Neural progenitor cell (in vitro differentiated cells): ENCODE measurements at regions not wholly inside any gene's neighbourhood (a gene's known extent, or its start where the extent isn't known, plus 50 kb on each side); places are given as distances from the start of the nearest gene placed in this dataset.

Experiments used
- EZH2 ChIP-seq: fragments of 200-600 bp; sonication (generic); IDR thresholded peaks from 2 replicates; pipeline ENCODE4 v1.6.1; 2017; ENCODE audit warnings: antibody characterized with exemption, mild to moderate bottlenecking, moderate library complexity
- EZH2phosphoT487 ChIP-seq: fragments of 200-600 bp; sonication (generic); IDR thresholded peaks from 2 replicates; pipeline ENCODE4 v1.6.1; 2017; ENCODE audit warnings: antibody characterized with exemption
- TF ChIP-seq, protein P1 (sequence below): fragments of 200-600 bp; sonication (generic); IDR thresholded peaks from 2 replicates; pipeline ENCODE4 v1.5.1; 2017; ENCODE audit warnings: antibody characterized with exemption, mild to moderate bottlenecking

DNA sequence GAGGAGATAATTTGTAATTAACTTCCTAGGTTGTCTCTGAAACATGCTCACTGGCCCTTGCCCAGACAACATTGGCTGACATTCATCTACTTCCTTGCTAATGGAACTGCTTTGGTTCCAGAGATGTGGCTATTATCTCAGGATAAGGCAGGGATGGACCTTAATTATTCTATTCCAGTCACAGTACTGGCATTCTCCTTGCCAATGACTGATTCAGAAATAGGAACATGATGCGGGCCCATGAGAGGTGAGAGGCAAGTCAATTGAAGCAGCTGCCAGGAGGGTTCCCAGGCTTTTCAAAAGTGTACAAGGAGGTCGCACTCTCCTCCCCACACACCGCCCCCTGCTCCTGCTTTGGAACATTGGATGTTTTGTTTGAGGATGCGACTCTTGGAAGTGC is 109.6 kb upstream of the DGKB start:
- TF ChIP-seq, protein P1, sequence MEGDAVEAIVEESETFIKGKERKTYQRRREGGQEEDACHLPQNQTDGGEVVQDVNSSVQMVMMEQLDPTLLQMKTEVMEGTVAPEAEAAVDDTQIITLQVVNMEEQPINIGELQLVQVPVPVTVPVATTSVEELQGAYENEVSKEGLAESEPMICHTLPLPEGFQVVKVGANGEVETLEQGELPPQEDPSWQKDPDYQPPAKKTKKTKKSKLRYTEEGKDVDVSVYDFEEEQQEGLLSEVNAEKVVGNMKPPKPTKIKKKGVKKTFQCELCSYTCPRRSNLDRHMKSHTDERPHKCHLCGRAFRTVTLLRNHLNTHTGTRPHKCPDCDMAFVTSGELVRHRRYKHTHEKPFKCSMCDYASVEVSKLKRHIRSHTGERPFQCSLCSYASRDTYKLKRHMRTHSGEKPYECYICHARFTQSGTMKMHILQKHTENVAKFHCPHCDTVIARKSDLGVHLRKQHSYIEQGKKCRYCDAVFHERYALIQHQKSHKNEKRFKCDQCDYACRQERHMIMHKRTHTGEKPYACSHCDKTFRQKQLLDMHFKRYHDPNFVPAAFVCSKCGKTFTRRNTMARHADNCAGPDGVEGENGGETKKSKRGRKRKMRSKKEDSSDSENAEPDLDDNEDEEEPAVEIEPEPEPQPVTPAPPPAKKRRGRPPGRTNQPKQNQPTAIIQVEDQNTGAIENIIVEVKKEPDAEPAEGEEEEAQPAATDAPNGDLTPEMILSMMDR = no peak
- TF ChIP-seq EZH2 (no peak), EZH2phosphoT487 (no peak)
